ENCODE measurements at regions not wholly inside any gene's neighbourhood (a gene's known extent, or its start where the extent isn't known, plus 50 kb on each side); places are given as distances from the start of the nearest gene placed in this dataset.

- no peak for TF ChIP-seq CTCF (IDR thresholded peaks at IDR 0.05; ENCODE audit: low read depth, low read length, poor library complexity, severe bottlenecking)
- no peak for TF ChIP-seq EZH2phosphoT487 (IDR thresholded peaks at IDR 0.05; ENCODE audit: borderline replicate concordance, low read length)
Measured at GRCh38 chrX:146141221-146141620, 323.6 kb downstream of the SLITRK2 start.
